ENCODE measurements at regions not wholly inside any gene's neighbourhood (a gene's known extent, or its start where the extent isn't known, plus 50 kb on each side); places are given as distances from the start of the nearest gene placed in this dataset.
A peak's percentile ranks its signal among the peaks of the same experiment; 100 is the strongest.

GRCh38 chr5:82614706-82615105 is 336.6 kb upstream of the RPS23 start:
- H3K9me3 ChIP-seq (ENCODE audit: insufficient read depth, low read length, severe bottlenecking) = peaks cover 5% of the 10 kb centered on the region
- TF ChIP-seq CTCF (IDR thresholded peaks at IDR 0.05; ENCODE audit: borderline replicate concordance, extremely low read depth, low read length, poor library complexity, severe bottlenecking) = no peak
- TF ChIP-seq EZH2 (IDR thresholded peaks at IDR 0.05; ENCODE audit: borderline replicate concordance, low read depth, low read length, severe bottlenecking) = no peak
- no peaks in the 10 kb centered on the region for H4K20me1 ChIP-seq (ENCODE audit: insufficient read depth, low read length)
- no peak overlapping the region for H3K4me3 ChIP-seq (ENCODE audit: low read depth in 1 of 2, low read length in 2 of 2)
- no peak overlapping the region for H3K4me2 ChIP-seq (ENCODE audit: insufficient read depth, low read length)
- no peak for ATAC-seq (ENCODE audit: insufficient read depth, low read depth)
- H3K9ac ChIP-seq (ENCODE audit: low read depth, low read length) = no peak overlapping the region
- peaks cover 15% of the 10 kb centered on the region for H3K4me1 ChIP-seq (ENCODE audit: insufficient read depth, low read length)
- H3K27ac ChIP-seq (ENCODE audit: low read length) = no peak overlapping the region
- no peak for DNase-seq
- no peaks in the 10 kb centered on the region for H3K79me2 ChIP-seq (ENCODE audit: insufficient read depth, low read length)
- no peak overlapping the region for H2AFZ ChIP-seq (ENCODE audit: low read depth, low read length)
- H3K27me3 ChIP-seq (ENCODE audit: insufficient read depth, low read length, poor library complexity) = no peaks in the 10 kb centered on the region
- H3K36me3 ChIP-seq (ENCODE audit: insufficient read depth, low read length) = no peaks in the 10 kb centered on the region

- Histone ChIP-seq H3K27ac (ENCODE audit: low read length) (no peak overlapping the region), H4K20me1 (ENCODE audit: insufficient read depth, low read length) (no peaks in the 10 kb centered on the region), H3K4me3 (ENCODE audit: low read depth in 1 of 2, low read length in 2 of 2) (no peak overlapping the region), H3K36me3 (ENCODE audit: insufficient read depth, low read length) (no peaks in the 10 kb centered on the region), H3K4me2 (ENCODE audit: insufficient read depth, low read length) (no peak overlapping the region), H3K79me2 (ENCODE audit: insufficient read depth, low read length) (no peaks in the 10 kb centered on the region), H2AFZ (ENCODE audit: low read depth, low read length) (no peak overlapping the region), H3K4me1 (ENCODE audit: insufficient read depth, low read length) (peaks cover 11% of the 10 kb centered on the region), H3K9me3 (ENCODE audit: insufficient read depth, low read length, severe bottlenecking) (peaks cover 5% of the 10 kb centered on the region), H3K9ac (ENCODE audit: low read depth, low read length) (no peak overlapping the region), H3K27me3 (ENCODE audit: insufficient read depth, low read length, poor library complexity) (no peaks in the 10 kb centered on the region)
- DNase-seq = no peak
- TF ChIP-seq EZH2 (IDR thresholded peaks at IDR 0.05; ENCODE audit: borderline replicate concordance, low read depth, low read length, severe bottlenecking) = no peak
- no peak for TF ChIP-seq CTCF (IDR thresholded peaks at IDR 0.05; ENCODE audit: borderline replicate concordance, extremely low read depth, low read length, poor library complexity, severe bottlenecking)
- ATAC-seq (ENCODE audit: insufficient read depth, low read depth) = no peak
Measured at GRCh38 chr5:82613891-82614290, 335.7 kb upstream of the RPS23 start.

- ATAC-seq (ENCODE audit: insufficient read depth, low read depth) (peak; percentile 83), DNase-seq (peak; percentile 77)
- no peak overlapping the region for H3K4me2 ChIP-seq (ENCODE audit: insufficient read depth, low read length)
- TF ChIP-seq EZH2 (IDR thresholded peaks at IDR 0.05; ENCODE audit: borderline replicate concordance, low read depth, low read length, severe bottlenecking) = no peak
- no peak for TF ChIP-seq CTCF (IDR thresholded peaks at IDR 0.05; ENCODE audit: borderline replicate concordance, extremely low read depth, low read length, poor library complexity, severe bottlenecking)
- no peaks in the 10 kb centered on the region for H3K79me2 ChIP-seq (ENCODE audit: insufficient read depth, low read length)
- H3K9me3 ChIP-seq (ENCODE audit: insufficient read depth, low read length, severe bottlenecking) = peaks cover 5% of the 10 kb centered on the region
- H4K20me1 ChIP-seq (ENCODE audit: insufficient read depth, low read length) = no peaks in the 10 kb centered on the region
- peaks cover 32% of the 10 kb centered on the region for H3K4me1 ChIP-seq (ENCODE audit: insufficient read depth, low read length)
- no peak overlapping the region for H3K9ac ChIP-seq (ENCODE audit: low read depth, low read length)
- no peaks in the 10 kb centered on the region for H3K36me3 ChIP-seq (ENCODE audit: insufficient read depth, low read length)
- H2AFZ ChIP-seq (ENCODE audit: low read depth, low read length) = no peak overlapping the region
- H3K27ac ChIP-seq (ENCODE audit: low read length) = no peak overlapping the region; the same call in 1 of the 2 replicates
- no peak overlapping the region for H3K4me3 ChIP-seq (ENCODE audit: low read depth in 1 of 2, low read length in 2 of 2)
- no peaks in the 10 kb centered on the region for H3K27me3 ChIP-seq (ENCODE audit: insufficient read depth, low read length, poor library complexity)
Measured at GRCh38 chr5:82610686-82611085, 332.5 kb upstream of the RPS23 start.

All from DND-41 (cell line).